HG03520 (cell line): ENCODE measurements at regions not wholly inside any gene's neighbourhood (a gene's known extent, or its start where the extent isn't known, plus 50 kb on each side); places are given as distances from the start of the nearest gene placed in this dataset.
"Not testable (repeated sequence)": the region's sequence is repeated elsewhere in the genome, so short reads cannot be mapped to it uniquely, and the experiment has no call there.

Source experiments
- ATAC-seq: cut with Tn5 transposase; IDR thresholded peaks from one replicate; pipeline ENCODE4 v1.9.1; 2021; ENCODE audit warnings: mild to moderate bottlenecking, moderate library complexity; ENCODE audit not compliant: unreplicated experiment

- no peak for ATAC-seq
These were observed 81.2 kb upstream of the ITGB1 start for GRCh38 chr10:33039181-33039580.

GRCh38 chr10:33038672-33039071 is 80.6 kb upstream of the ITGB1 start:
- ATAC-seq, result no peak

- ATAC-seq, result no peak
These were observed 79.7 kb upstream of the ITGB1 start for GRCh38 chr10:33037726-33038125.

GRCh38 chr10:33036670-33037069 is 78.6 kb upstream of the ITGB1 start:
- no peak for ATAC-seq

- no peak for ATAC-seq
These were observed 77.4 kb upstream of the ITGB1 start for GRCh38 chr10:33035411-33035810.

- ATAC-seq, result no peak
These were observed 76.9 kb upstream of the ITGB1 start for GRCh38 chr10:33034931-33035330.

- ATAC-seq, result no peak
These were observed 74.7 kb upstream of the ITGB1 start for GRCh38 chr10:33032654-33033151.

GRCh38 chr10:33031815-33032653 is 74.0 kb upstream of the ITGB1 start:
- no peak for ATAC-seq

GRCh38 chr10:33031171-33031570 is 73.1 kb upstream of the ITGB1 start:
- ATAC-seq, result no peak

- ATAC-seq, result not testable (repeated sequence)
These were observed 70.5 kb upstream of the ITGB1 start for GRCh38 chr10:33028515-33028914.

- ATAC-seq, result no peak
These were observed 69.1 kb upstream of the ITGB1 start for GRCh38 chr10:33027088-33027487.

GRCh38 chr10:33026422-33026821 is 68.4 kb upstream of the ITGB1 start:
- ATAC-seq, result no peak

GRCh38 chr10:33025910-33026309 is 67.9 kb upstream of the ITGB1 start:
- no peak for ATAC-seq

GRCh38 chr10:33025039-33025438 is 67.0 kb upstream of the ITGB1 start:
- no peak for ATAC-seq

- ATAC-seq, result no peak
These were observed 64.7 kb upstream of the ITGB1 start for GRCh38 chr10:33022691-33023090.

- ATAC-seq, result no peak
These were observed 64.1 kb upstream of the ITGB1 start for GRCh38 chr10:33022090-33022489.

GRCh38 chr10:33016988-33017387 is 59.0 kb upstream of the ITGB1 start:
- ATAC-seq, result no peak

GRCh38 chr10:33015761-33016547 is 57.9 kb upstream of the ITGB1 start:
- no peak for ATAC-seq

GRCh38 chr10:33013331-33013730 is 55.3 kb upstream of the ITGB1 start:
- not testable (repeated sequence) for ATAC-seq

GRCh38 chr10:33012306-33012705 is 54.3 kb upstream of the ITGB1 start:
- ATAC-seq, result no peak

- ATAC-seq, result no peak
These were observed 52.4 kb upstream of the ITGB1 start for GRCh38 chr10:33010132-33011037.
